Endothelial cell of umbilical vein (primary cell): ENCODE measurements at regions not wholly inside any gene's neighbourhood (a gene's known extent, or its start where the extent isn't known, plus 50 kb on each side); places are given as distances from the start of the nearest gene placed in this dataset.

Source experiments
- BruUV-seq: library from RNA; stranded (reverse); fragments of 400-500 nt; replicated peaks from 2 replicates; lab custom pipeline; 2021; lab: Mats Ljungman, UMichigan
- CTCF ChIA-PET: fragments of 300-600, 350-600 bp; sonication (Branson Sonifier 250); formaldehyde crosslinking; loops from one replicate; lab custom pipeline; 2021; ENCODE audit warnings: antibody characterized with exemption, inconsistent platforms; lab: Charles Lee
- POLR2A ChIA-PET: fragments of 300-600, 350-600 bp; sonication (Branson Sonifier 250); formaldehyde crosslinking; loops from one replicate; lab custom pipeline; 2021; ENCODE audit warnings: antibody characterized with exemption, inconsistent platforms; lab: Charles Lee
- DNase-seq: peaks from one replicate; pipeline ENCODE4 v3.0.0-alpha.2; 2011; ENCODE audit warnings: low read depth, low spot score
- FAIRE-seq: peaks from 2 replicates; lab custom pipeline; 2011; peaks lifted over from hg19 to GRCh38; lab: Jason Lieb, UNC
- H2AFZ ChIP-seq: 2 replicates; pipeline ENCODE4 v1.6.0; 2012; ENCODE audit warnings: low read depth, low read length, control low read depth, inconsistent platforms
- H3K27ac ChIP-seq: 2 replicates; pipeline ENCODE4 v1.5.1; 2011; ENCODE audit warnings: low read depth, mild to moderate bottlenecking, control low read depth, low read length, moderate library complexity; ENCODE audit not compliant: insufficient read depth
- H3K27me3 ChIP-seq, 2 experiments: 2 replicates each; pipeline versions ENCODE4 v1.6.0 to v1.6.1; 2011; ENCODE audit warnings: low read length in 2 of 2, mixed read lengths in 1 of 2; ENCODE audit not compliant: control insufficient read depth in 2 of 2, insufficient read depth in 2 of 2
- H3K36me3 ChIP-seq, 2 experiments: 2 replicates in 1 of 2; 3 replicates in 1 of 2; pipeline ENCODE4 v1.5.1; 2011; ENCODE audit warnings: low read length in 2 of 2, mild to moderate bottlenecking in 1 of 2, moderate library complexity in 1 of 2; ENCODE audit not compliant: control insufficient read depth in 2 of 2, insufficient read depth in 2 of 2; ENCODE audit errors: extremely low read depth in 1 of 2
- H3K4me1 ChIP-seq: 3 replicates; pipeline ENCODE4 v1.5.1; 2011; ENCODE audit warnings: mild to moderate bottlenecking, low read length; ENCODE audit not compliant: control insufficient read depth, insufficient read depth; ENCODE audit errors: extremely low read depth
- H3K4me2 ChIP-seq: 2 replicates; pipeline ENCODE4 v1.6.1; 2011; ENCODE audit warnings: low read length, control low read depth, mixed read lengths; ENCODE audit not compliant: insufficient read depth
- H3K4me3 ChIP-seq, 3 experiments: fragments of 200-600 bp in 1 of 3; sonication (generic), shearing (Covaris generic) in 1 of 3; replicated peaks in 1 of 3; 2 replicates each; pipeline ENCODE4 v1.5.1; 2011 to 2016; ENCODE audit warnings: control low read depth in 3 of 3, low read length in 3 of 3, mild to moderate bottlenecking in 2 of 3, inconsistent platforms in 1 of 3, low read depth in 1 of 3, moderate library complexity in 1 of 3; ENCODE audit not compliant: insufficient read depth in 1 of 3
- H3K79me2 ChIP-seq: 2 replicates; pipeline ENCODE4 v1.6.0; 2012; ENCODE audit warnings: low read length, inconsistent platforms; ENCODE audit not compliant: control insufficient read depth, insufficient read depth
- H3K9ac ChIP-seq: replicated peaks from 2 replicates; pipeline ENCODE3; 2011; ENCODE audit warnings: low read length, control low read depth; ENCODE audit not compliant: insufficient read depth; ENCODE audit errors: extremely low read depth
- H3K9me1 ChIP-seq: replicated peaks from 3 replicates; pipeline ENCODE4 v1.6.0; 2011; ENCODE audit warnings: mild to moderate bottlenecking, low read length; ENCODE audit not compliant: control insufficient read depth, insufficient read depth; ENCODE audit errors: extremely low read depth
- H3K9me3 ChIP-seq: replicated peaks from 2 replicates; pipeline ENCODE4 v1.5.1; 2012; ENCODE audit warnings: low read length, inconsistent platforms; ENCODE audit not compliant: control insufficient read depth, insufficient read depth
- H4K20me1 ChIP-seq: replicated peaks from 2 replicates; pipeline ENCODE3; 2011; ENCODE audit warnings: mild to moderate bottlenecking, low read length; ENCODE audit not compliant: control insufficient read depth, insufficient read depth; ENCODE audit errors: extremely low read depth
- EZH2 ChIP-seq: IDR thresholded peaks from 2 replicates; pipeline ENCODE4 v1.6.1; 2012; ENCODE audit warnings: borderline replicate concordance, low read depth, mild to moderate bottlenecking, moderate library complexity, low read length, inconsistent platforms; ENCODE audit not compliant: severe bottlenecking
- FOS ChIP-seq: IDR thresholded peaks from 2 replicates; pipeline ENCODE4 v1.6.1; 2011; ENCODE audit warnings: mild to moderate bottlenecking, low read length, moderate library complexity, borderline replicate concordance; ENCODE audit not compliant: insufficient read depth
- GATA2 ChIP-seq: IDR thresholded peaks from 2 replicates; pipeline ENCODE4 v1.7.0; 2011; ENCODE audit warnings: low read depth, mild to moderate bottlenecking, moderate library complexity, mixed read lengths, low read length; ENCODE audit not compliant: insufficient read length, insufficient read depth
- JUN ChIP-seq: IDR thresholded peaks from 2 replicates; pipeline ENCODE4 v1.6.1; 2011; ENCODE audit warnings: borderline replicate concordance, low read depth; ENCODE audit not compliant: insufficient read length, insufficient read depth
- MYC ChIP-seq: IDR thresholded peaks from one replicate; pipeline ENCODE4 v1.6.1; 2011; ENCODE audit warnings: mild to moderate bottlenecking, low read depth, low read length
- POLR2A ChIP-seq: IDR thresholded peaks from 2 replicates; pipeline ENCODE4 v1.6.1; 2012; ENCODE audit warnings: low read depth, mild to moderate bottlenecking, control low read depth, low read length
- POLR2AphosphoS5 ChIP-seq: IDR thresholded peaks from 2 replicates; pipeline ENCODE4 v1.6.1; 2012; ENCODE audit warnings: low read depth, mild to moderate bottlenecking, control low read depth, low read length, moderate library complexity; ENCODE audit not compliant: insufficient read depth
- dilution Hi-C: fragments of 300-500 bp; cut with MboI; formaldehyde crosslinking; loops from one replicate; pipeline ENCODE4 v1.15.0; 2019; ENCODE audit warnings: low sequenced_read_pairs; ENCODE audit not compliant: extremely low pct_ligation_motif_present
- intact Hi-C: fragments of 100-400 bp; cut with micrococcal nuclease; formaldehyde crosslinking; loops from one replicate; pipeline ENCODE4 v1.10.0; 2022
- TF ChIP-seq, protein P1 (sequence below), 2 donors: IDR thresholded peaks; 1 replicate in 1 of 2; 2 replicates in 1 of 2; pipeline ENCODE4 v1.5.1; 2011; ENCODE audit warnings: low read length in 2 of 2, mild to moderate bottlenecking in 2 of 2, moderate library complexity in 2 of 2, control low read depth in 1 of 2, inconsistent platforms in 1 of 2, low read depth in 1 of 2; ENCODE audit not compliant: insufficient read depth in 1 of 2; ENCODE audit errors: extremely low read depth in 1 of 2
- TF ChIP-seq, protein P2 (sequence below): IDR thresholded peaks from 2 replicates; pipeline ENCODE4 v1.6.1; 2011; ENCODE audit not compliant: insufficient read depth, insufficient read length

- Histone ChIP-seq H3K9ac (no peak overlapping the region), H3K27me3 (no peaks in the 10 kb centered on the region), H3K4me3 (no peak overlapping the region), H3K27ac (no peak overlapping the region), H3K36me3 (no peaks in the 10 kb centered on the region), H3K4me1 (no peaks in the 10 kb centered on the region), H3K4me2 (no peak overlapping the region), H4K20me1 (no peaks in the 10 kb centered on the region), H3K9me1 (no peaks in the 10 kb centered on the region), H3K79me2 (no peaks in the 10 kb centered on the region), H2AFZ (no peak overlapping the region), H3K9me3 (no peaks in the 10 kb centered on the region)
- DNase-seq, result no peak
- TF ChIP-seq POLR2A, result no peak
- TF ChIP-seq, protein P1, sequence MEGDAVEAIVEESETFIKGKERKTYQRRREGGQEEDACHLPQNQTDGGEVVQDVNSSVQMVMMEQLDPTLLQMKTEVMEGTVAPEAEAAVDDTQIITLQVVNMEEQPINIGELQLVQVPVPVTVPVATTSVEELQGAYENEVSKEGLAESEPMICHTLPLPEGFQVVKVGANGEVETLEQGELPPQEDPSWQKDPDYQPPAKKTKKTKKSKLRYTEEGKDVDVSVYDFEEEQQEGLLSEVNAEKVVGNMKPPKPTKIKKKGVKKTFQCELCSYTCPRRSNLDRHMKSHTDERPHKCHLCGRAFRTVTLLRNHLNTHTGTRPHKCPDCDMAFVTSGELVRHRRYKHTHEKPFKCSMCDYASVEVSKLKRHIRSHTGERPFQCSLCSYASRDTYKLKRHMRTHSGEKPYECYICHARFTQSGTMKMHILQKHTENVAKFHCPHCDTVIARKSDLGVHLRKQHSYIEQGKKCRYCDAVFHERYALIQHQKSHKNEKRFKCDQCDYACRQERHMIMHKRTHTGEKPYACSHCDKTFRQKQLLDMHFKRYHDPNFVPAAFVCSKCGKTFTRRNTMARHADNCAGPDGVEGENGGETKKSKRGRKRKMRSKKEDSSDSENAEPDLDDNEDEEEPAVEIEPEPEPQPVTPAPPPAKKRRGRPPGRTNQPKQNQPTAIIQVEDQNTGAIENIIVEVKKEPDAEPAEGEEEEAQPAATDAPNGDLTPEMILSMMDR (IDR thresholded peaks at IDR 0.05; ENCODE audit: extremely low read depth in 1 of 2, insufficient read depth in 1 of 2, low read depth in 1 of 2, low read length in 2 of 2), result no peak
- no peak for TF ChIP-seq FOS
- TF ChIP-seq, protein P2, sequence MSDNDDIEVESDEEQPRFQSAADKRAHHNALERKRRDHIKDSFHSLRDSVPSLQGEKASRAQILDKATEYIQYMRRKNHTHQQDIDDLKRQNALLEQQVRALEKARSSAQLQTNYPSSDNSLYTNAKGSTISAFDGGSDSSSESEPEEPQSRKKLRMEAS, result no peak
- no peak for TF ChIP-seq POLR2AphosphoS5
- no peak for TF ChIP-seq MYC
- TF ChIP-seq JUN, result no peak
- TF ChIP-seq GATA2, result no peak
- TF ChIP-seq EZH2, result no peak
- ChIA-PET POLR2A (no interaction called here), CTCF (no interaction called here)
- dilution Hi-C loops (no loop called here), intact Hi-C loops (loop anchor here (5.0 kb wide), 1 partner anchor 389 kb away; the partner anchor contains the start of gene MAN1A1)
- no peak for FAIRE-seq
- no TSS peak for BruUV-seq
Observed at GRCh38 chr6:119736296-119737021, 386.9 kb upstream of the MAN1A1 start.
